NOMO-1 treated with DMSO at 0.1 percent for 48 hours (cell line): ENCODE measurements at regions not wholly inside any gene's neighbourhood (a gene's known extent, or its start where the extent isn't known, plus 50 kb on each side); places are given as distances from the start of the nearest gene placed in this dataset.
A peak's percentile ranks its signal among the peaks of the same experiment; 100 is the strongest.
"Not testable (repeated sequence)": the region's sequence is repeated elsewhere in the genome, so short reads cannot be mapped to it uniquely, and the experiment has no call there.

ENCODE experiments used
- DNase-seq: peaks from one replicate; lab custom pipeline; 2025; ENCODE audit not compliant: unreplicated experiment; lab: John Stamatoyannopoulos, UW

GRCh38 chr6:144670259-144670658 is 385.1 kb downstream of the UTRN start:
- DNase-seq, result not testable (repeated sequence)

DNA sequence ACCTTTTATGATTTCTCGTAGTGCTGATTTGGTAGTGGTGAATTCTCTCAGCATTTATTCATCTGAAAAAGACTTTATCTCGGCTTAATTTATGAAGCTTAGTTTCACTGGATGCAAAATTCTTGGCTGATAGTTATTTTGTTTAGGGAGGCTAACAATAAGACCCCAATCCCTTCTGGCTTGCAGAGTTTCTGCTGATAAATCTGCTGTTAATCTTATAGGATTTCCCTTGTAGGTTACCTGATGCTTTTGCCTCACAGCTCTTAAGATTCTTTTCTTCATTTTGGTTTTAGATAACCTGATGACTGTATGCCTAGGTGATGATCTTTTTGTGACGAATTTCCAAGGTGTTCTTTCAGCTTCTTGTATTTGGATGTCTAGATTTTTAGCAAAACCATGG is 388.7 kb downstream of the UTRN start:
- no peak for DNase-seq

DNA sequence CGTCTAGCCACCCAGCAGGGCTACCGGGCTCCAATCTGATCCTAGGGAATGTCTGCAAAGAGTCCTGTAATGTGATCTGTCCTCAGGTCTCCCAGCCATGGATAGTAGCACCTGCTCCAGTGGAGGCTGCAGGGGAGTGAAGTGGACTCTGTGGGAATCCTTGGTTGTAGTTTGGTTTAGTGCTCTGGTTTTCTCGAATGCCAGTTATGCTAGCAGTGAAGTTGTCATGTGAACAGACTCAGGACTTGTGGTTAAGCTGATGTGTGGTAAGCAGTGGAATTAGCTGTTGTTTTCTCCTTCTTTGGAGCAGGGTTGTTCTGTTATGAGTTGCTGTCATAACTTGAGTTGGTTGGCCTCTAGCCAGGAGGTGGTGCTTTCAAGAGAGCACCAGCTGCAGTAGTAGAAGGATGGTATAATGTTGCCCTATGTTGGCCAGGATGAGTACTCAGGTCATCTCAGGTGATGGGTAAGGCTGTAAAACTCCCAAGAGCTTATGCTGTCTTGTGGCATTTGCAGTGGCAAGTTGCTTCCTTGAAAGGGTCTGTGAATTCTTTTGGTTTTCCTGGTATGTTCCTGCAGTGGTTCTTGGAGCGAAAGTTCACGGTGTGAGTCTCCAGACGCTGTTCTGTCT is 390.2 kb downstream of the UTRN start:
- no peak for DNase-seq

GRCh38 chr6:144676310-144676709 is 391.2 kb downstream of the UTRN start:
- not testable (repeated sequence) for DNase-seq

DNA sequence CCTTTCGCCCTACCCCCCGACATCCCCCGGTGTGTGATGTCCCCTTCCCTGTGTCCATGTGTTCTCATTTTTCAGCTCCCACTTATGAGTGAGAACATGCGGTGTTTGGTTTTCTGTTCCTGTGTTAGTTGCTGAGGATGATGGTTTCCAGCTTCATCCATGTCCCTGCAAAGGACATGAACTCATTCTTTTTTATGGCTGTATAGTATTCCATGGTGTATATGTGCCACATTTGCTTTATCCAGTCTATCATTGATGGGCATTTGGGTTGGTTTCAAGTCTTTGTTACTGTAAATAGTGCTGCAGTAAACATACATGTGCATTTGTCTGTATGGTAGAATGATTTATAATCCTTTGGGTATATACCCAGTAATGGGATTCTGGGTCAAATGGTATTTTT is 392.1 kb downstream of the UTRN start:
- not testable (repeated sequence) for DNase-seq

- DNase-seq, result peak; percentile 25
Measured at GRCh38 chr6:144678844-144679243, 393.7 kb downstream of the UTRN start.

DNA sequence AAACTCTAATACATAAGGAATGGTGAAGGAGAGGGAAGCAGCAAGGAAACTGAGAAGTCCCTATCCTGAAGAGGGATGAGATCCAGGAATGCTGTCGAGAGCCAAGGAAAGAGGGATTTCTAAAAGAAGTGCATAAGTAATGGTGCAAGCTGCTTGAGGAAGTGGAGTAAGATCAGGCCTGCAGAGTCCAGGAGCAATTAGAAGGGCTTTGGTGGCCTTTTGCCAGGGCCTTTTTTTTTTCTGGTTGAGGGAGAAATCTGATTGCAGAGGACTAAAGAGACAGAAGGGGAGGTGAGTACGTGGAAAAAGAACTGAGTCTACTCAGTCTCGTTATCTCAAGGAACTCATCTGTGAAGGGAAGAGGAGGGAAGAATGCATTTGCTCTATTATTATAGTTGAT is 396.2 kb downstream of the UTRN start:
- no peak for DNase-seq

GRCh38 chr6:144683216-144684070 is 398.3 kb downstream of the UTRN start:
- DNase-seq, result no peak

DNA sequence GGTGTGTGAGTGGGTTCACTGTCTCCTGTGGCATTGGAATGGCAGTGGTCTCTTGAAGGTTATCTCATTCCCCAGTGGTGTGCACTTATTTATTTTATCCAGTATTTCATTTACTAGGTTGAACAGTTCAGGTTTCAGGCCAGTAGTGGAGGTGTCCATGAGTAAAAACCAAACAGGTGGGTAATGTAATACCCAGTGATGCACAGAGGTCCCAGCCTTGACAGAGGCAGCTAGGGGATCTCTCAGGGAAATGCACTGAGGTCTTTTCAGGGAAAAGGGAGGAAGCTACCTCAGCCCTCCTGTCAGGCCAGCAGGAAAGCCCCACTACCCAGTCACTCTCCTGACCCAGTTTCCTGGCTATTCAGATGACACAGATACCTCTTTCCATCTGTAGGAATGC is 403.6 kb downstream of the UTRN start:
- DNase-seq, result no peak

GRCh38 chr6:144689503-144690040 is 404.4 kb downstream of the UTRN start:
- no peak for DNase-seq

- DNase-seq, result no peak
Measured at GRCh38 chr6:144690133-144690532, 405.0 kb downstream of the UTRN start.

DNA sequence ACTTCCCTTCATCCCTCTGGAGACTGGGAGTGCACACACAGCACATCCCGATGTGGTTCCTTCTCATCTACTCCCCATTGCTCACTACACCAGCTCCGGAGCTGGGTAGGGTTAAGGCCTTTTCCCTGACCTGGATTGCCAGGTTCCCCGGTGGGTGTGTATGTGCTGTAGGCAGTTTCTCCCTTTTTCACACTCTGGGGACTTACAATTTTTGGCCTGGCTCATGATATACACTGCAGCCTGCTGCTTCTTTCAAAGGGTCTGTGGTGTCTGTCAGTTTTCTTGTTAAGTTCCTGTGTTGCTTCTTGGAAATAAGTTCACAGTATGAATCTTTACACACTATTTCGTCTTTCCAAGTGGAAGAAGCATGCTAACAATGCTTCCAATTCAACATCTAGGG is 405.5 kb downstream of the UTRN start:
- no peak for DNase-seq

- not testable (repeated sequence) for DNase-seq
Measured at GRCh38 chr6:144692050-144692449, 406.9 kb downstream of the UTRN start.

DNA sequence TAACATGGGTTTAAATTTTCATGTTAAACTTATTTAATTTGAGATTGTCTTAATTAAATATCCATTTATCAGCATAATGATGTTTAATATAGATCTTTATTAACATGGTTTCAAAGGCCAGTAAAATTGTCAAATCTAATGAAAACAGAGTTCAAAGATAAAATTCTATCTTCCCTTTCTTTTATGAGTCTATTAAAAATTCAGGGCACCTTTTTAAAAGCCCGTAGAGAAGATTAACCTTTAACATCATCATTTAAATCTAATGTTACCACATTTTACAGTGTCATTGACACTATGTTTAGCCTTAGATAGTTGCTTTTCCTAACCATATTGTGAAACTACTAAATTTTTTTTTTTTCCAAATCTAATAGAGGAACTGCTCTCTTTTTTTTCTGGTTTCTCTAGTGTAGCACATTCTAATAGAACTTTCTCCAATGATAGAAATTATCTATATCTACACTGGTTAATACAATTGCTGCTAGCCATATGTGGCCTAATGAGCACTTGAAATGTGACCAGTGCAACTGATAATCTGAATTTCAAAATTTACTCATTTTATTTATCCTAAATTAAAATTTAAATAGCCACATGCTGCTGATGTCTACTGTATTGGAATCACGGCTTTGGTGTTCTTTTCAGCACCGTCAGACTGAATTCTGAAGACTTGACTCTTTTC is 410.9 kb downstream of the UTRN start:
- no peak for DNase-seq

GRCh38 chr6:144696610-144697368 is 411.7 kb downstream of the UTRN start:
- no peak for DNase-seq

DNA sequence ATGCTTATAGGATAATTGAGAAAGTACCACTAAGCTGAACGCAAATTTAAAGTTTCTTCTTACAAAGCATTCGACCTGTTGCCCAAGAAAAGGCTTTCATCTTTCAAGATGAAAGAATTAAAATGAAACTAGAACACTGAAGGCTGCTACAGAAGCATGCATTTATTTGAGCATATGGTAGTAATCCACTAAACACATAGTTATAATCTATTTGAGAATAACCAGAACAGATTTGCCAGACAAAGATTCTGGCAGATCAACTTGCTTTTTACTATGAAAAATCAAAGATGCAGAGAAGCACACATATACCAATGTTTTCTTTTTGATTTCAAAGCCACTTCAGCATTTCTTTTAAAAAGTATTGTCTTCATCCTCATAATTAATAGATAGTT is 412.2 kb downstream of the UTRN start:
- DNase-seq, result no peak

GRCh38 chr6:144697801-144698200 is 412.7 kb downstream of the UTRN start:
- no peak for DNase-seq

- no peak for DNase-seq
Measured at GRCh38 chr6:144702781-144703180, 417.6 kb downstream of the UTRN start.

- DNase-seq, result no peak
Measured at GRCh38 chr6:144710207-144710606, 425.1 kb downstream of the UTRN start.

DNA sequence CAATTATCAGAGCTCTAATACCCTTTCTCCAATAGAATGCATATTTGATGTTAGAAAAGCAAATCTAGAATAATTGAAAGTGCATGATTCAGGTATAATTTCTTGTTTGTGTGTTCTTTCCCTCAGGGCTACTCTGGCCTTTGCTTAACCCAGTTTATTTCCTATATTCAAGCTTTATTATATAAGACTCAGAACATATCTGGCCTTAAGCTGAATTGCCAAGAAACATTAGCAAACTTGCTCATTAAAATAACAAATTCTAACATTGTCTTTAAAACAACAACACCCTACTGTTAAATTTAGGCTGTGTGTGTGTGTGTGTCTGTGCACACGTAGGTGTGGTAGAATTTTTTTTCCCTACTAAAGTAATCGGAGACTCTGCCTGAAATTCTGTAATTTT is 426.5 kb downstream of the UTRN start:
- no peak for DNase-seq

DNA sequence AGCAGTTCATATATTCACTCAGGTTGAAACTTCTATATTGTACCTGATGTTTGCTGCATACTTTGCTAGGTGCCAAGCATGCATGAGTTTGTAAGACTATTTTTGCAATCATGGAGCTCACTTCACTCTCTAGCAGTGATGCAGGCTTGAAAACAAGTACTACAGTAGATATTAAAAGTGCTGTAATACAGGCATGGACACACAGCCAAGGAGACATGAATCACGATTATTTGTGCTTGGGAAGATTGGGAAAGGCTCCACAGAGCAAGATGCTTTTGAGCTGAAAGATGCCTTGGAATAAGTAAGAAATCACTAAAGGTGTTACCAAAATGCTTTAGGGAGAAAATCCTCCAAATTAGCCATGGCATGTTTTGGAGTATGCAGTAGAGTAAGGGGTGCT is 427.4 kb downstream of the UTRN start:
- no peak for DNase-seq
